ENCODE measurements at regions not wholly inside any gene's neighbourhood (a gene's known extent, or its start where the extent isn't known, plus 50 kb on each side); places are given as distances from the start of the nearest gene placed in this dataset.

- ATAC-seq = no peak
- TF ChIP-seq CSRNP3 (CRISPR knock-in tag; IDR thresholded peaks at IDR 0.05) (no peak), OSR1 (CRISPR knock-in tag; IDR thresholded peaks at IDR 0.05) (no peak), ZNF8 (CRISPR knock-in tag; IDR thresholded peaks at IDR 0.05) (no peak), GLIS3 (CRISPR knock-in tag; IDR thresholded peaks at IDR 0.05) (no peak), ZC3H10 (CRISPR knock-in tag; IDR thresholded peaks at IDR 0.05) (no peak), ZNF565 (CRISPR knock-in tag; conservative IDR thresholded peaks at IDR 0.05; ENCODE audit: low read depth) (no peak), TCF4 (CRISPR knock-in tag; IDR thresholded peaks at IDR 0.05; ENCODE audit: borderline replicate concordance) (no peak), CREB5 (CRISPR knock-in tag; IDR thresholded peaks at IDR 0.05; ENCODE audit: low read depth) (no peak), ARNTL (CRISPR knock-in tag; IDR thresholded peaks at IDR 0.05; ENCODE audit: borderline replicate concordance, low read depth) (no peak), PATZ1 (CRISPR knock-in tag; IDR thresholded peaks at IDR 0.05; ENCODE audit: borderline replicate concordance) (no peak), BACH2 (CRISPR knock-in tag; IDR thresholded peaks at IDR 0.05; ENCODE audit: borderline replicate concordance) (no peak), ZFP3 (CRISPR knock-in tag; IDR thresholded peaks at IDR 0.05) (no peak), ZNF70 (CRISPR knock-in tag; IDR thresholded peaks at IDR 0.05) (no peak), TSHZ2 (CRISPR knock-in tag; IDR thresholded peaks at IDR 0.05) (no peak), TOX (CRISPR knock-in tag; IDR thresholded peaks at IDR 0.05; ENCODE audit: borderline replicate concordance) (no peak), CSDC2 (CRISPR knock-in tag; IDR thresholded peaks at IDR 0.05) (no peak), ZFP30 (CRISPR knock-in tag; IDR thresholded peaks at IDR 0.05) (no peak), RARB (CRISPR knock-in tag; IDR thresholded peaks at IDR 0.05) (no peak), PPARA (CRISPR knock-in tag; IDR thresholded peaks at IDR 0.05; ENCODE audit: borderline replicate concordance) (no peak), ESRRG (CRISPR knock-in tag; IDR thresholded peaks at IDR 0.05) (no peak)
Observed at GRCh38 chr18:47323158-47323557, 71.7 kb upstream of the SKOR2 start.

GRCh38 chr18:47321815-47322214, 70.4 kb upstream of the SKOR2 start:
- ATAC-seq = no peak
- TF ChIP-seq PPARA (CRISPR knock-in tag; IDR thresholded peaks at IDR 0.05; ENCODE audit: borderline replicate concordance) (no peak), ZNF8 (CRISPR knock-in tag; IDR thresholded peaks at IDR 0.05) (no peak), BACH2 (CRISPR knock-in tag; IDR thresholded peaks at IDR 0.05; ENCODE audit: borderline replicate concordance) (no peak), OSR1 (CRISPR knock-in tag; IDR thresholded peaks at IDR 0.05) (no peak), TCF4 (CRISPR knock-in tag; IDR thresholded peaks at IDR 0.05; ENCODE audit: borderline replicate concordance) (no peak), POU6F1 (CRISPR knock-in tag; IDR thresholded peaks at IDR 0.05; ENCODE audit: borderline replicate concordance, low read depth) (no peak), ISL1 (CRISPR knock-in tag; IDR thresholded peaks at IDR 0.05) (no peak), ZNF70 (CRISPR knock-in tag; IDR thresholded peaks at IDR 0.05) (no peak), ESRRG (CRISPR knock-in tag; IDR thresholded peaks at IDR 0.05) (no peak), ZFP3 (CRISPR knock-in tag; IDR thresholded peaks at IDR 0.05) (no peak), CREB5 (CRISPR knock-in tag; IDR thresholded peaks at IDR 0.05; ENCODE audit: low read depth) (no peak), TSHZ2 (CRISPR knock-in tag; IDR thresholded peaks at IDR 0.05) (no peak), PATZ1 (CRISPR knock-in tag; IDR thresholded peaks at IDR 0.05; ENCODE audit: borderline replicate concordance) (no peak), ARNTL (CRISPR knock-in tag; IDR thresholded peaks at IDR 0.05; ENCODE audit: borderline replicate concordance, low read depth) (no peak)
